Activated T-cell treated with anti-CD3 and anti-CD28 coated beads, Interleukin-2, amount 50 U/mL, for 48 hours (primary cell): ENCODE measurements at regions not wholly inside any gene's neighbourhood (a gene's known extent, or its start where the extent isn't known, plus 50 kb on each side); places are given as distances from the start of the nearest gene placed in this dataset.

Experiments used
- DNase-seq, 2 experiments: peaks; one replicate each; pipeline ENCODE4 v3.0.0-alpha.2; 2020

DNA sequence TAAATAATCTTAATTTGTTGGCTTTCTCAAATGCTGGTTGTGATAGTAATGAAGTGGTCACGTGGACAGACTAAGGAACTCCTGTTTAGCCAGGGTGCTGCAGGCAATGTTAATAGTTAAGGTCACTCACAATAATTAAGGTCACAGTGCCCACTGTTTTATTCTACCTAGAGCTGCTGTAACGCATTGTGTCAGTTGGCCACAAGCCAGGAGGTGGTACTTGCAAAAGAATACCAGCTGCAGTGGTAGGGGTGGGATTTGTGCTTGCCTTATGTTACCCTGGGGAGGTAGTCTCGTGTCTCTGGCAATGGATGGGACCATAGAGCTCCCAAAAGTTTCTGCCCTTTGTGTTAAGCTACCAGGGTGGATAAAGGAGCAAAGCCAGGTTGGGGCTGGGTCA lies 969.1 kb upstream of the CDH8 start:
- no peak for DNase-seq

DNA sequence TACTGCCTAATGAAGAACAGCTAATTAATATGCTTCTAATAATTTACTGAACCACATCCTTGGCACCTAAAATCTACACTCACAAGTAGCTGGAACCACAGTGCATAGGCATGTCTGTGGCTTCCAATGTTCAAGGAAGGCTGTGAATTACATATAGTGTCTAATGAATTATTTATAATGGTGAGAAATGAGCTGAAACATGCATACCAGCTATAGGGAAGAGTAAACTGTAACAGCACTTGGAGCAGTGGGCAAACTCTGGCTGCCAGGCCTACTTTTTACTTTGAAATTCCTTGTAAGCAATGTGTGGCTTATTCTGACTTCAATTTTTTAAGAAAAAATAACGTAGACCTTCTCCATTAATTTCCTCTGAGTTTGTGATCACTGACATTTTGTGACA lies 953.2 kb upstream of the CDH8 start:
- no peak for DNase-seq

DNA sequence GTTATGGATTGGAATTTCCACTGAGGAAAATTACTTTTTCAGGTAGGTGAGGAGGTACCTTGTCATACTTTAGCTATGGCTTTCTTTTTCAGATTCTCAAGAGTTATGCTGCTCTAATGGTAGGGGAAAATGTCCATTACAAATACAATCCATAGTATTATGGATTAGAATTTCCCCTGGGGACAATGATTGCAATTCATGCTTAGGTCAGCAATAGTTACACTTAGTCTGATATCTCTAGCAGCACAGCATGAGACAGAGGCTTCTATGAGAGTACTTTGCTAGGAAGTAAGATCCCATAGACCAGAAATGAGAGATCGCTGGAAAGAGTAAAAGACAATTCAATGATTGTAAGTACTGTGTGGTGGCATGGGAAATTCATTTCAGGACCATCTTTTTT lies 949.5 kb upstream of the CDH8 start:
- DNase-seq: no peak

DNA sequence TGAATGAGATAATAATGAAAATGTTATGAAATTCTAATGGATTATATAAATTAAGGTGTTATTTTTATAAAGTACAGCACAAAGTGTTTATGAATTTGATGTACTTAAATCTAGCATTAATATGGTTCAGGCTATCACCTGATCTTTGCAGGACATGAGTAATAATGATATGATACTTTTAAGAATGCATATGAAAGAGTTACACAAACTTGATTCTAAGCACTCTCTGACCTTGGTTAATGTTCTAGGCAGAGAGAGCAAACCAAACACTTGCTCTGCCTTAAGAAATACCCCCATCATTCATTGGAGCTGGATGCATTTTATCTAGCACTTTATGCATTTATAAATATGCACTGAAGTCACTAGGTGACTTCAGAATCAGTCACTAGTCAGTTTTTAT lies 942.2 kb upstream of the CDH8 start:
- DNase-seq: no peak

DNA sequence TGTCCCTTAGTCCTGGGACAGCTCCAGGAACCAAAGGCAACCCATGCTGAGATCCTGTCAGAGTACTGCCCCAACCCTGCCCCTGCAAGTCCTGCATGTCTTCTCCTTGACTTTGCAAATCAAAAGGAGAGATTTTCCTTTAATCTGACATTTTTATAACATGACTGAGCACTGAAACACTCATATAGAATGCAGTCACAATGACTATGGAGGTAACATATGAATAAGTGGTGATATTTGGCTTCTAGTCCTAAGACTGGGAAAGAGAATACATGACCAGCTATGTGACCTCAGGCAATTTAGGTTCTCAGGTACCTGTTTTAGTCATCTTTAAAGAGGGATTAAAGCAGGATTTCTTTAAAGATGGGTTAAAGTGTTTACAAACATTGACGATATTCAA lies 941.6 kb upstream of the CDH8 start:
- no peak for DNase-seq

DNA sequence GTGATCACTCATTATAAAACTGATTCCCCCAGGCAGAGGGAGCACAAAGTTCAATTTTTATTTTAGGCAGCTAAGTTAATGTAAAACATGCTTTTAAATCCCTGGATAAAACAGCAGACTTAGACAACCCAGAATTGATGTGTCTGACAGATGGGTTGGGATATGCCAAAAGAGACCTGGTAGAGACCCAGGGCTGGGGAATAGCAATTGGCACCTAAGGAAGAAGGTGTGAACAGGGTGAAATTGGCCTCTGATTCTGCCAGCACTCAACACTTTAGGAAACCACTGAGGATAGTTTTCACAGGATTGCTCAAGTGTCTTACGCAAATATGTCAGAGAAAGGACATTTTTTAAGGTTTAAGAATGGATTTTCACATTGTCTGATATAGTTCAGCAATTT lies 938.2 kb upstream of the CDH8 start:
- DNase-seq: no peak

DNA sequence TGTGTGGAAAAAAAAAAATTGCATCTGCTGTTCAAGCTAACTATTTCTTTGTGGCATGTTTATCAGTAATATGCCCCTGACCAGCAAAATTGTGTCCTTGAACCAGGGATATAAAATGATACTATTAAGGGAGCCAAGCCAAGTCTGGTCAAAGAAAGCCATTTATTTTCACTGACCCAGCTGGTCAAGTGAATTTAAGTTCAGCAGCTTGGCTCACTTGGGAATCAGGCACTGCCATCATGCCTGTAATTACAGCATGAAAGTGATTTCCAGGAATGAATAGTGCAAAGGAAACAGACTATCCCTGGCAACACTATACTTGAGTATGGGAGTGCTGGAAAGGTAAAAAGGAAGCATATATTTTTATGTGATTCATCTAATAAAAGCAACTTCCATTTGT lies 934.6 kb upstream of the CDH8 start:
- DNase-seq: no peak

DNA sequence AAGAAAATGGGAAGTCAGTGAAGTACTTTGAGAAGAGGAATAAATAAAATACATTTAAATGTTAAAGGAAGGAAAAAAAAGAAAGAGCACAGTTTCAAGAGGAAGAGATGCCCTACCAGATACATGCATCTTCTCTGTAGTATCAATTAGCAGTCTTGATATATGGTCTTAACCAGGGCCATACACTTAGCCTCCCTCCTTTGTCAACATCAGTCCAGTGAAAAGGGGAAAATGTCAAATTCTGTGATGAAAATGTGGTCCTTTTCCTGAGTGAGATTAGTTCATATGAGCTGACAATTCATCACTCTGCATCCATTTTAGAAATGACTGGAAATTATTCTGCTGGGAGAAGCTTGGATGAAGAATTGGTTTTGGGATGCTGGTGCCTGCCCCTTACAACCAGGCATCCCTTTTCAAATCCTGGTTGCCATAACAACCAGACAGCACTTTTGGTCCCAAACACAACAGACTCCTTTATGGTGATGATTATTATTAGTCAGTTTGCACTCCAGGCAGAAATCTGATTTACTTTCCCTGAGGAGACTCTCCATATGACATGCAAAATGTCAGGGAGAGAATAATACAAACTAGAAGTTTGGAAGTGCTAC lies 933.6 kb upstream of the CDH8 start:
- no peak for DNase-seq

DNA sequence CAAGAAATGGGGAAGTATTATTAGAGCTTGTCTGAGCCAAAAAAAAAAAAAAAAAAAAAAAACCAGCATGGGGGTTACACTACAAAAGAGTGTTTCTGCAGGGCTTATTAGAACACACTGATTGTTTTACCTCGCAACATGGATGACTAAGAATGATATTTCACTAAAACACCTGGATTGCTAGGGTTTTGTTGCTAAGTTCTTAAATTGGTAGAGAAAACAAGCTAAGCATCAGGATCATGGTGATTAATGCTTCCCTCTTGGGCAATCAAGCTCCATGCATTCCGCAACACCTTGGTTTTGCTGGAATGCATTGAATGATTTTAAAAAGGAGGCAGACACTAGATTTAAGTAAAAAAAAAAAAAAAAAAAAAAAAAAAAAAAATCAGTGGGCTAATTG lies 931.4 kb upstream of the CDH8 start:
- DNase-seq: no peak

DNA sequence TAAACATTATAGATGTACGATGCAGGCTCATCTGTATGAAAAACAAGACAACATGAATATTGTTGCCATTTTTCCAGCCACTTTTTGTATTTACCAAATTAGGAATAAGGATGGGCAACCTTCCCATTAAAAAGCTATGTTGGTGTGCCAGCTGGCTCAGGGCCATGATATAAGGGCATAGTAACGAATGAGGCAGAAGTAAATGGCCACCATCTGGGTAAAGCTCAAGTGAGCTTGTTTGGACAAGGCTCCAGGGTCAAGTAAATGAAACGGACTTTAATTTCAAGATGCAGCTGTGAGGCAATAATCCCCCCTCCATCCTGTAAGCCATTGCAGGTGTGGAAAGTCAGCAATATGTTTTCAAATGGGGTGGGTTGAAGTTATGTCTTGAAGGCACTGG lies 930.9 kb upstream of the CDH8 start:
- DNase-seq: no peak

DNA sequence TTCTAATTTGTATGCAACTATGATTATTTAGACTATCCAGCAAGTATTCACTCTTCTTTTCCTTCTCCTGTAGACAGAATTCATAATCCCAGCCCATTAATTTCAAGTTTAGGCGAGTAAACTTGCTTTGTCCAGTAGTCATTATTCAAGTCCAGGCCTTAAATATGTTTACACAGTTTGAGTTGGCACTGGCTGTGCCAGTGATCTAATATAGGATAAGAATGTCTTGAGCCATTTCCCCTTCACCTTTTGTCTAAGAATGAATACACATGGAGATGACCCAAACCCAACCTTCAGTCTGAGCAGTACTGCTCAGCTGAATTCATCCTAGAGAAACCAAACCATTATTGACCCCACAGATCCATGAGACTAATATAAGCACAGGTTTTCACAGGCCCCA lies 930.4 kb upstream of the CDH8 start:
- no peak for DNase-seq

DNA sequence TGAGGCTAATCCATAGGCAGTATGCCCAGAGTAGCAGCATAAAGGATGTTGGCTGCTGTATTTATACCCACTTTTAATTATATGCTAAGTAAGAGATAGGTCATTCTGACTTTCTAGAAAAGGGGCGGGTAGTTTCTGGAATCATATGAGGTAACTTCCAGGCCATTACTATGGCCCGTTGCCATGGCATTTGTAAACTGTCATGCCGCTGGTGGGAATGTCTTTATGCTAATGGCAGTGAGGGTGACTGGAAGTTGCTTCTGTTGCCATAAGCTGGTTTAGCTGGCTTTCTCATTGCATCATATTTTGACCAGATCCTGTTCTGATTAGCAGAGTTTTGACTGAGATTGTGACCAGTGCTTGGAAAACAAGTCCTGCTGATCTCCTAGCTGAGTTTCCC lies 929.6 kb upstream of the CDH8 start:
- no peak for DNase-seq

DNA sequence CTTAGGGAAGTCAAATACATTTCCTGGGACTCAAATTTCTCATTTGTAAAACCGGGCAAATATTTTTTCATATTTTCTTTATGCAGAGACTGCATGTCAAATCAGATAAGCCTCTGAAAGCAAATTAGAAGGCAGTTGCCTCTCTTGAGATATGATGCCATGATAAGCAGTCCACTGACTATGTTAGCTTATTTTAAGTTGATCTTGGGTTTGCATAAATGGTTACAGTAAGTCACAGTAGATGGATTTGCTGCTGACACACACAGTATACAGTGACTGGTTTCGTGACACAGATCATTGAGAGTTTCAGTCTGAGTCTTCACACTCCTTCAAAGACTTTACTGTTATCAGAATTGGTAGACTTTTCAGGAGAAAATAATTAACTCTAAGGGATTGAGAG lies 927.6 kb upstream of the CDH8 start:
- no peak for DNase-seq

DNA sequence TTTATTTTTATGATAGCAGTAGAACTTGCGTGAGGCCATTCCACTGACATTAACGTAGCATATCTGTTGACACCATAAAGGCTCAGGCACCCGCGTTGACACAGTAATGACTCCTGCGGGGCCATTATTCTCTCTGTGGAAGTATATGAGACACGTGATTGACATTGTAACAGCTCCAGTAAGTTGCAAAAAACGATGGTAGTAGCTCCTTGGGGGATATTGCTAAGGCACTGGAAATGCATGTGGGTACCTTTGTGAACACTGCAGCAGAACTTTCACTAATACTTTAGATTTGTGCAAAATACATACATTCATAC lies 918.8 kb upstream of the CDH8 start:
- no peak for DNase-seq

DNA sequence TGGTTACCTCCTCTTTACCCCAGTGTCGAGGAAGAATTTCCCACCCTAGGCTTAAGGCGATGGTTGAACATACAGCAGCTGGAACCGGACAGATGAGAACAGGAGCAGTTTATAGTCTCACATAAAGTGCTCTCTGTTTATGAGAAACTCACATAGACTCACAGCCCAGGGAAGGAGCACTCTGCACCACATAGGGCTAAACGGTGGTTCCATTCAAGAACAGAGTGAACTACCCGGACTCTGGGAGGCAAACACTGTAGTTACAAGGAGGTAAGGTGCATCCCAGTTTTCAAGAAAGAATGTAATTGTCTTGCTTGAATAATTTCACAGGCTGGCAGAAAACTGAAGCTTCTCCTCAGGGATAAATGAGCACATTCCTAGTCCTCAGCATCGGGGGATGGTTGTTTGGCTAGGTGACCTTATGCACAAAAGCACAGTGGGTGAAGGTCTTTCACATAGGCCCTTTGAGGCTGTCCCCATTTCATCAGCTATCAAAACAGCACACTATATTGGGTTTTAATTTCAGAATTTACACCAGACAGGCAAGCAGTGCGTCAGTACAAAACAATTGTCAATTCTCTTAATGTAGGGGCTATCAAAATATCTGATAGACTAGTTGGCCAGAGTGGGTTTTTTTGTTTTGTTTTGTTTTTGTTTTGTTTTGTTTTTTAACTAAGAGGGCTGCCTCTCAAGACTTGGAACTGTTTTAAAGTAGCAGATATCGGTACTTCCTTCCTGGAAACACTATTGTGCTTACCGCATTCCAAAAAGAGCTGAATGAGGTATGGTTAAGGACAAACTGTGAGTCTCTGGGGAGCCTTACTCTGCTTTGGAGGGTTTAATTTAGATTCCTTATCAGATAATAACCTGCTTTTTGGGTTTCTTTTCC lies 918.1 kb upstream of the CDH8 start:
- no peak for DNase-seq

DNA sequence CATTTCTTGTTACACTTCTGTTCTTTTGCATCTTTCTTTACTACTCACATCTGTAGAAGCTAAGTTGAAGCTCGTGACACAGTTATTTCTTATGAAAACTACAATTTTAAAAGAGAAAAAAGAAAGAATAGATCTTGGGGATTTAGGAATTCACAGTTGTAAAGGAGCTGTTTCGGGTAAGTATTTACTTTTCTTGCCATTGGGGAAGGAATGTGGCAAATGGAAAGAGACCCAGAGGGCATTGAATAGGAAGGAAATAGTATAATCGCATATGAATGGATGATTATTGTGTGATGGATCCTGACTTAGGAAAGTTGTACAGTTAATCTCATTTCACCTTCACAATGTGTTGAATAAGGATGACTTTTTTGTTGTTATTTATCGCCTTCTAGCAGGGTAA lies 914.1 kb upstream of the CDH8 start:
- DNase-seq: no peak

DNA sequence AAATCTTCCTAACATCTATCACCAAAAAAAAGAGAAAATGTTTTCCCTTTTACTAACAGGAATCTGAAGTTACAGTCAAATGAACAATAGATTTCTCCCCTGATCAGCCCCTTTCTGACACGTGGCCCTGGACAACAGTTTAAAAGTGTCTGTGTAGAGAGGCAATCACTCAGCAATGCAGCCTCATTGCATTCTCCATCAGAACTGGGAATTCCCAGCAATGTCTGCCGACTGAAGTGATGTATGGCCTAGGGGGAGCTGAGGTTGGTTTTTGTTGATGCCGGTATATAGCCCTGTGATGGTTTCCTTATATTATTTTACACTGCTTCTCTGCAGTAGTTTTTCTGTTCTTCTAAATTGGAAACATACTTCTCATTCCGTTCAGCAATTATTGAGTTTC lies 904.3 kb upstream of the CDH8 start:
- DNase-seq: no peak

DNA sequence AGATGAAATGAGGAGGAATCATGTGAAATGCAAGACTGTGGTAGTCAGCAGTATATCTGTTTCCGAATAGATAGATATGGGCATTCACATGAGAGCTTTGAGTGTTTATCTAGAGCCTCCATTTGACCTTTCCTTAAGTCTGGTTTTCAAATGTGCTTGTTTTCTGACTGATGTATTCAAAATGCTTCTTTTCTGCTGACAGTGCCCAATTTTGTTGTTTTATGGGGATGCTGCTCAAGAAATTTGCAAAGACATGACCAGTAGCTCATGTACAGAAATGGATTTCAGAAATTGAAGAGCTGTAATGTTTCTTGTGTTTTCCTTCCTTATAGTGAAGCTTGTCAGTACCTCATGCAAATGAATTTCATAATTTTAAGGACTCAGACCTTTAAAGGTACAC lies 903.4 kb upstream of the CDH8 start:
- DNase-seq: no peak

DNA sequence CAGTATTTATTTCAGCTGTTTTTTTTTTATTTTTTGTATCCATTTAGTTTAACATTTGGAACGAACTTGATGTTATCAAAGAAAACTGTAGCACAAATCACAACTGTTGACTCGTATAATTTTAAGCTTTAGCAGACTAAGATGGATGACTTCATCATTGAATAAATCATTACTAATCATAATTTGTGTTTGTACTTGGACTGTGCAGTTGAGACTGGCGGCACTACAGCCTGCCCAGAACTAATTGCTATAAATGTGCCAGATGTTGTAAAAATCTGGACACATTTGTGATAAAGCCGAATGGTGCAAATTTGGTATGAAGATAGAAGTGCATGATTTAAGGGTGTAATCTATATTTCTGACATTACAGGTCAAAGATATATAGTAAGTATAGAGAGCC lies 897.7 kb upstream of the CDH8 start:
- DNase-seq: no peak

DNA sequence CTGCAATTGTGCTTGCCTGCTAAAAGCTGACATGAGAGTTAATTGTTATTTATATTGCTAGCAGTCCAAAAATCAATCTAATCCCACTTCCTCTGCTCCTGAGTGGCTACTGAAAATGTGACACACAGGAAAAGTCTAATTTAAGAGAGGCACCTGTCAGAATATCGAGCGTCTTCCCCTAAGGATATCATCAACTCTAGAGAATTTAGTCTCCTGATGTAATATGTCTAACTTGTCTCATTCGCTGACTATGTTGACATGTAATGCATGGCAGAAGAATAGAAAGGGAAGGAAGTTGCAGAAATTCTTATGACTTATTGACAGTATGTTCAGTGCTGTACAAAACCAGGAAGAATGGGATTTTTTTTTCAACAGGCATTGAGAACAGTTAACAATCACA lies 893.4 kb upstream of the CDH8 start:
- no peak for DNase-seq

DNA sequence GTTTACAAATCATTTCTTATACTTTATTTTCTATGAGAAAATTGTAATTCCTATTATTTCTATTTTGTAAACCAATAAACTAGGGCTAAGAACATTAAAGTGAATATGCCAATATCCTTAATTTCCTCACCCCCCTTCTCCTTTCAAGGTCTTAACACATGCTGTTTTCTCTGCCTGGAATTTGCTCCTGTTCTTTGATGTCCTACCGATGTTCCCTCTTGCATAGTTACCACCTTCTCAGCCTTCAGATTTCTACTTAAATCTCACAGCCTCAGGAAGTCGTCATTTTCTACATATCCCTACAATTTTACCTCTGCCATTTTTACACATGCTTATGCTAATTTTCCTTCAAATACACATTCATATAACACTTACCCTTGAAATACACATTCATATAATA lies 890.9 kb upstream of the CDH8 start:
- no peak for DNase-seq

DNA sequence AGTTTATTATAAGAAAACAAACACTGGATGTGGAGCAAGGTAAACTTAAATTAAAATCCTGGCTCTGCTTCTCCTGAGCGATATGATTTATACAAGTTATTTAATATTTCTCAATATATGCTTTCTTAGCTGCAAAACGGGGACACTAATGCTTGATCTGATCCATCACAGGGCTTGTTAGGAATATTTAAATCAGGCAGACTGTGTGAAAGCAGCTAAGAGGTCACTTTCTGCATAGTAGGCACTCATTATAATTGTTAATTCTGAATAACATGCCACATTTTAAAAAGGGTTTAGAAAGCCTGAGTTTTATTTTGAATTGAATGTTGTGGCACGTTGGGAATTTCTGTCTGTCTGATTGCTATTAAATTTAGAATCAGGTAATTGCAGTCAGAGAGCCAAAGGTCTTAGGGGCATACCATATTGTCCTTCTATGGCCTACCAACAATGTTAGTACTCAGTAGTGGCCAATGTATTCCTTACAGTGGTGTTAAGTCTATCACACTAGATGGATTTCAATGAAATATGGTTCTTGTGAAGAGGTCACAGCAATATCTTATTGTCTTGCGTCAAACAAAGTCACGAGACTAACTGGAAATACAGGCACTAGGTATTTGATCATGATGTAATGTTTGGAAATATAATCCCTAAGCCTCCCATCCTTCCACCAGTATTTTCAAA lies 890.0 kb upstream of the CDH8 start:
- no peak for DNase-seq

DNA sequence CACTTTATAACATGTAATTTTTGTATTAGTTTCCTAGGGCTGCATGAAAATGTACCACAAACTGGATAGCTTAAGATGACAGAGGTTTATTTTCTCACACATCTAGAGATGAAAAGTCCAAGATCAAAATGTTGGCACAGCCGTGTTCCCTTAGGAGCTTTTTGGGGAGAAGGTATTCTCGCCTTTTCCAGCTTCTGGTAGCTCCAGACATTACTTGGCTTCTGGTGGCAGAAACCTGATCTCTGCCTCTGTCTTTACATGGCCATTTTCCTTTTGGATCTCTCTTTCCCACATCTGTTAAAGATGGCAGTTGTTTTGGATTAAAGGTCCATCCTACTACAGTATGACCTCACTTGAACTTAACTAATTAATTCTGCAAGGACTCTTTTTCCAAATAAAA lies 885.7 kb upstream of the CDH8 start:
- no peak for DNase-seq

DNA sequence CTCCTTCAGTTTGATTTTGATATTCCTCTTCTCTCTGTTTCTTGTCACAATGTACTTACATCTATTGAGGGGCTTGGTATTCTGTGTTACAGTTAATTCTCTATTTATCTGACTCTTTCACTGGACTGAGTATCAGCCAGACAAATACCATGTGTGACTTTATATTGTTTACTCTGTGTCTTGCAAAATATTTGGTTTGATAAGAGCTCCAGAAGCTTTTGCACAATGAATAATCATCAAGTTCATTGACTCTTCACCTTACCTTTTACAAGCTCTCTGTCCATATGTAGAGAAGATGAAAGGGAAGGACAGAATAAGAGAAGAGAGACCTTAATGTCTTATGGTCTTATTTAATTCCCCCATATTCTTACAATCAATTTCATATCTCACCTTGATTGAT lies 877.7 kb upstream of the CDH8 start:
- no peak for DNase-seq

DNA sequence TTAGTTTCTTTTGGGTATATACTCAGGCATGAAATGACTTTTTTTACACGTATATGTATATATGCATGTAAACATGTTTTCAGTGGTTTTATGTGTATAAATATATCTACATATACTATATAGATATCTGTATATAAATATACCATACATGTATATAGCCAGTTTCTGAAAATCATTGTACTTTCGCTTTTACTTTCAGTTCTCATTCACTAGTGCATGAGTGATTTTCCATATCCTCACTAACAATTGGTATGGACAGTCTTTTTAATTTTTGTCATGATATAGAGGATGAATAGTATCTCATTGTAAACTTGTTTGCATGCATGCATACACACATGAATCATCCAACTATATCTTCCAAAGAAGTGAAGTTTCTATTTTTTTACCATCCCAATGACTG lies 877.1 kb upstream of the CDH8 start:
- DNase-seq: no peak
